HG03558 (cell line): ENCODE measurements at regions not wholly inside any gene's neighbourhood (a gene's known extent, or its start where the extent isn't known, plus 50 kb on each side); places are given as distances from the start of the nearest gene placed in this dataset.

ENCODE experiments used
- ATAC-seq: cut with Tn5 transposase; IDR thresholded peaks from one replicate; pipeline ENCODE4 v1.9.1; 2021; ENCODE audit warnings: moderate number of reproducible peaks; ENCODE audit not compliant: unreplicated experiment; ENCODE audit errors: extremely low read depth

- no peak for ATAC-seq
Observed at GRCh38 chr21:27132266-27132665, 165.4 kb upstream of the ADAMTS5 start.

- no peak for ATAC-seq
Observed at GRCh38 chr21:27130154-27130553, 163.3 kb upstream of the ADAMTS5 start.

- ATAC-seq = no peak
Observed at GRCh38 chr21:27129694-27130093, 162.8 kb upstream of the ADAMTS5 start.

GRCh38 chr21:27129215-27129614 lies 162.3 kb upstream of the ADAMTS5 start:
- no peak for ATAC-seq

GRCh38 chr21:27126140-27126539 lies 159.3 kb upstream of the ADAMTS5 start:
- ATAC-seq = no peak

GRCh38 chr21:27122686-27123085 lies 155.8 kb upstream of the ADAMTS5 start:
- ATAC-seq = no peak

- ATAC-seq = no peak
Observed at GRCh38 chr21:27114111-27114510, 147.2 kb upstream of the ADAMTS5 start.

GRCh38 chr21:27112186-27112585 lies 145.3 kb upstream of the ADAMTS5 start:
- ATAC-seq = no peak

- no peak for ATAC-seq
Observed at GRCh38 chr21:27110956-27111355, 144.1 kb upstream of the ADAMTS5 start.

GRCh38 chr21:27108701-27109100 lies 141.8 kb upstream of the ADAMTS5 start:
- ATAC-seq = no peak

- no peak for ATAC-seq
Observed at GRCh38 chr21:27108228-27108627, 141.3 kb upstream of the ADAMTS5 start.

GRCh38 chr21:27104846-27105431 lies 138.1 kb upstream of the ADAMTS5 start:
- no peak for ATAC-seq

- ATAC-seq = no peak
Observed at GRCh38 chr21:27103768-27104167, 136.9 kb upstream of the ADAMTS5 start.

- ATAC-seq = no peak
Observed at GRCh38 chr21:27101523-27101922, 134.6 kb upstream of the ADAMTS5 start.

GRCh38 chr21:27094184-27094948 lies 127.5 kb upstream of the ADAMTS5 start:
- no peak for ATAC-seq

GRCh38 chr21:27086630-27087029 lies 119.7 kb upstream of the ADAMTS5 start:
- no peak for ATAC-seq

GRCh38 chr21:27086186-27086585 lies 119.3 kb upstream of the ADAMTS5 start:
- no peak for ATAC-seq

GRCh38 chr21:27085387-27085786 lies 118.5 kb upstream of the ADAMTS5 start:
- no peak for ATAC-seq

- no peak for ATAC-seq
Observed at GRCh38 chr21:27083144-27083543, 116.3 kb upstream of the ADAMTS5 start.

- ATAC-seq = no peak
Observed at GRCh38 chr21:27082431-27083010, 115.6 kb upstream of the ADAMTS5 start.

GRCh38 chr21:27079636-27080240 lies 112.8 kb upstream of the ADAMTS5 start:
- ATAC-seq = no peak
